ENCODE measurements at regions not wholly inside any gene's neighbourhood (a gene's known extent, or its start where the extent isn't known, plus 50 kb on each side); places are given as distances from the start of the nearest gene placed in this dataset.
"Not testable (repeated sequence)": the region's sequence is repeated elsewhere in the genome, so short reads cannot be mapped to it uniquely, and the experiment has no call there.

DNA sequence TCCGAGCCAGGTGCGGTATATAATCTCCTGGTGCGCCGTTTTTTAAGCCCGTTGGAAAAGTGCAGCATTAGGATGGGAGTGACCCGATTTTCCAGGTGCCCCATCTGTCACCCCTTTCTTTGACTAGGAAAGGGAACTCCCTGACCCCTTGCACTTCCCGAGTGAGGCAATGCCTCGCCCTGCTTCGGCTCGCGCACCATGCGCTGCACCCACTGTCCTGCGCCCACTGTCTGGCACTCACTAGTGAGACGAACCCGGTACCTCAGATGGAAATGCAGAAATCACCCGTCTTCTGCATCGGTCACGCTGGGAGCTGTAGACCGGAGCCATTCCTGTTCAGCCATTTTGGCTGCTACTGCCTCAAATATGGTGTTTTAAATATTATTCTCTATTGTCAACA, 198.0 kb downstream of the MEIS1 start:
- not testable (repeated sequence) for DNase-seq (ENCODE audit: low spot score)

DNA sequence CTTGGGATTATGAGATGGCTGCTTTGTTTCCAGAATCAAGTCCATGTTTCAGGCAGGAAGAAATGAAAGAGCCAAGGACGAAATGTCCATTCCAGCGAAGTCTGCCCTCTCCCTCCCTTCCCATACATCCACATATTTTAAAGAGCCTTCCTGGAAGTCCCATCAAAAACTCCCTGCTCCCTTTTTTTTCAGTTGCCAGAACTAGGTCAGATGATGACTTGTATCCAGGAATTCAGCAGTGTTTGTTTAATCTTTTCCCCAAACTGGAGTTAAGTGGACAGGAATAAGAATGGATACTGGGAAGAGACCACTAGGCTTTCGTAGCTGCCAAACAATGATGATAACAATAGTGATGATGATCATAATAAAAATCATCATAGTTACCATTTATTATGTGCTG, 198.7 kb downstream of the MEIS1 start:
- DNase-seq (ENCODE audit: low spot score) = no peak

DNA sequence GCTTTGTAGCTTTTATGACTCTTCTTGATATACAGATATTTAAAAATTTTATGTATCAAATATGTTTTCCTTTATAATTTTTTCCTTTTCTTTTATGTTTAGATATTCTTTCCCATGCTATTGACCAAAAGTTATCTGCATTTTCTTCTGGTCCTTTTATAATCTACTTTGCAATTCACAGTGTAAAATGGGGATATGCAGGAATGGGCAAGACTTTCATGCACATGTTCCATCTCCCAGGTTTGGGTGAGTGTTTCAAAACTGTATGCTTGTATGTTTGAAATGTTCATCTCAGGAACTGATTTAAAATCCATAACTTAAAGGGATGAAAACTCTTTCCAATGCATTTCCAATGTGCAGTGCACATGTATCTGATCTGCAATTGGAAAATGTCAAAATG, 199.9 kb downstream of the MEIS1 start:
- DNase-seq (ENCODE audit: low spot score) = no peak

DNA sequence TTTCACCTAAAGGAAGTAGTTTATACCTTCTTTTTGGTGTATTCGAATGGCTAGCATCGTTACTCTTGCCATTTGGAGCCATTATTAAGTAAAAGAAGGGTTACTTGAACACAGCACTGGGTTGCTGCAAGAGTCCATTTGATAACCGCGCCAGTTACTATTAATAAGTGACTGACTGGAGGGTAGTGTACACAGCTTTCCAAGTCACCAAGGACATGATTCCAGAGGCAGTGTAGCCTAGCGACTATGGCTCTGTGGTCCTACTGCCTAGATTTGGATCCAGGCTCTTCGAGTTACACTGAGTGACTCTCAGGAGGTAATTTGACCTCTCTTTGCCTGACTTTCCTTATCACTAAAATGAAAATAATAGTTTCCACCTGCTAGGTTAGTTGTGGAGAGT, 206.8 kb downstream of the MEIS1 start:
- no peak for DNase-seq (ENCODE audit: low spot score)

DNA sequence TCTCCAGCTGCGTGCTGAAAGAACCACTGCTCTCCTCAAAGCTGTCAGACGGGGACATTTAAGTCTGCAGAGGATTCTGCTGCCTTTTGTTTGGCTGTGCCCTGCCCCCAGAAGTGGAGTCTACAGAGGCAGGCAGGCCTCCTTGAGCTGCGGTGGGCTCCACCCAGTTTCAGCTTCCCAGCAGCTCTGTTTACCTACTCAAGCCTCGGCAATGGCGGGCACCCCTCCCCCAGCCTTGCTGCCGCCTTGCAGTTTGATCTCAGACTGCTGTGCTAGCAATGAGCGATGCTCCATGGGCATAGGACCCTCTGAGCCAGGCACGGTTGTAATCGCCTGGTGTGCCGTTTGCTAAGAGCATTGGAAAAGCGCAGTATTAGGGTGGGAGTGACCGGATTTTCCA, 213.2 kb downstream of the MEIS1 start:
- not testable (repeated sequence) for DNase-seq (ENCODE audit: low spot score)

DNA sequence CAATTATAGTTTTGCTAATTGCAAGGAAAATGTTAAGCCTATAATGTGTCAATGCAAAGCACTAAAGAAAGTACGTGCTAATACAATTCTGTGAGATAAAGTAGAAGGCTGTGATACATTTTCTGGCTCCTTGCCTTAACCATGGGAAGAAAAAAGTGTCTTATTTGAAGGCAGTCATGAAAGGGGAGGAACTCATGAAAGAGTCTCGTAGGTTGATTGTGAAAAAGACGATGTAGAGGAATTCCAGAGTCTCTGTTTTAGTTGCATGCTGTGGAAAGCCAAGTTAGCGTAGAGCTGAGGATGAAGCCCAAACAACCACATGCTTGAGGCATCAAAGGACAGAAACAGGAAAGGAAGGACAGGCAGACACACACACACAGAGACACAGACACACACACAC, 214.1 kb downstream of the MEIS1 start:
- no peak for DNase-seq (ENCODE audit: low spot score)

DNA sequence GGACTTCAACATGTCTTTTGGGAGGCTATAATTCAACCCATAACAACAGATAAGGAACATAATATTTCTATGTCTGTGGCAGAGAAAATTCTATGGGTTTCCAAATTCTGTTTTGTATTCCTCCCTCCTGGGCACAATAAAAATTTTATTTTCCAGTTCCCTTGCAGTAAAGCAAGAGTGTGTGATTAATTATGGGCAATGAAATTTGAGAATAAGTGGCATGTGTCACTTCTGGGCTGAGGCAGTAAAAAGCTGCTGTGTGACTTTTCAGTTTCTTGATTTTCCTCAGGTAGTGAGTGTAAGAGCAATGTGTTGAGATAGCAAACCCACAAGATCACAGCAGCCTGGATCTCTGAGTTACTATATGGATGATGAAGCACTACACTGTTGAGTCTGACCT, 216.4 kb downstream of the MEIS1 start:
- no peak for DNase-seq (ENCODE audit: low spot score)

DNA sequence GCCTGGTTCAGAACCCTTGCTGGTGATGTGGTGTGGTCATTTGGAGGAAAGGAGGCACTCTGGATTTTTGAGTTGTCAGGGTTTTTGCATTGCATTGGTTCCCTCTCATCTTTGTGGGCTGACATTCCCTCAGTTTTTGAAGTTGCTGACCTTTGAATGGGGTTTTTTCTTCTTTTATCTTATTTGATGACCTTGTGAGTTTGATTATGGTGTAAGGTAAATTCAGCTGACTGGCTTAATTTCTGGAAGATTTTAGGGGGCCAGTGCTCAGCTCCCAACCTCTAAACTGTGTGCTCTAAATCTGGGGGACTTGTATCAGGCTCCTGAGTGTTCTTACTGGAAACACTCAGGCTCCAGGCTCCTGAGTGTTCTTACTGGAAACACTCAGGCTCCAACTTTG, 225.9 kb downstream of the MEIS1 start:
- DNase-seq (ENCODE audit: low spot score) = no peak

DNA sequence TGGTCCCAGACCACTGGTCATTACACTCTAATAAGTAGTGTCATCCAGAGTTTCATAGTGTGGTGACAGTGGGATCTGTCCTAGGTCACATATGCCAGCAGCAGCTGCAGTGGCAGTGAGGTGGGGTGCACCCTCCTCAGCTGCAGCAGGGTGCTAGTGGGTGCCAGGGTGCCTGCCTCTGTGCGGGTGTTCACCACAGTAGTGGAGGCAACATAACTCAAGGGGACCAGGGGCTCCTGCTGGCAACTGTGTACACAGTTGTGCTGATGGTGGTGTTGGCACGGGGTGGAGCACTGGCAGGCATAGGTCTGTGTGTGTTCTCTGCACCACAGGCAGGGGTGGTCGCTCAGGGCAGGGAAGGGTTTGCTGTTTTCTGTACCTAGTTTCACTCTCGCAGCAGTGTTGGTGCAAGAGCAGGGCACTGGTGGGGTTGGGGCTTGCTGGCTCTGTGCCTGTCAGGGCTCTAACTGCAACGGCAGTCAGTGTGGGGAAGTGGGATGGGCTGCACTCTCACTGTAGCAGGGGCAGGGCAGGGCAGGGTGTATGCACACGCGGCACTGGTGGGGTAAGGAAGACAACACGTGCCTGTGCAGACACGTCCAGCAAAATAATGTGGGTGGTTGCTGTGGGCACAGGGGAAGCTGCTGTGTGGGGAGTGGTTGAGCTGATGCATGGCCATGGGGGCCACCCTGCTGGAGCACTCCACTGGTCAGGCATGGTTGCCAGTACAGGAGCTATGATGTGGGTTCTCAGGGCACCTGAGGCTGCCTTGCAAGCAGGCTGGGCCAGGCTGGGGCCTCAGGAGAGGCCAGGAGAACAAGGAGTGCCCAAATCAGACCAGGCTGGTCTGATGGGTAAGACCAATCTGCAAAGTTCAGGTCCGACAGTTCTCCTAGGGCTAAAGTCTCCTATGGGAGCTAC, 226.6 kb downstream of the MEIS1 start:
- DNase-seq (ENCODE audit: low spot score) = no peak

DNA sequence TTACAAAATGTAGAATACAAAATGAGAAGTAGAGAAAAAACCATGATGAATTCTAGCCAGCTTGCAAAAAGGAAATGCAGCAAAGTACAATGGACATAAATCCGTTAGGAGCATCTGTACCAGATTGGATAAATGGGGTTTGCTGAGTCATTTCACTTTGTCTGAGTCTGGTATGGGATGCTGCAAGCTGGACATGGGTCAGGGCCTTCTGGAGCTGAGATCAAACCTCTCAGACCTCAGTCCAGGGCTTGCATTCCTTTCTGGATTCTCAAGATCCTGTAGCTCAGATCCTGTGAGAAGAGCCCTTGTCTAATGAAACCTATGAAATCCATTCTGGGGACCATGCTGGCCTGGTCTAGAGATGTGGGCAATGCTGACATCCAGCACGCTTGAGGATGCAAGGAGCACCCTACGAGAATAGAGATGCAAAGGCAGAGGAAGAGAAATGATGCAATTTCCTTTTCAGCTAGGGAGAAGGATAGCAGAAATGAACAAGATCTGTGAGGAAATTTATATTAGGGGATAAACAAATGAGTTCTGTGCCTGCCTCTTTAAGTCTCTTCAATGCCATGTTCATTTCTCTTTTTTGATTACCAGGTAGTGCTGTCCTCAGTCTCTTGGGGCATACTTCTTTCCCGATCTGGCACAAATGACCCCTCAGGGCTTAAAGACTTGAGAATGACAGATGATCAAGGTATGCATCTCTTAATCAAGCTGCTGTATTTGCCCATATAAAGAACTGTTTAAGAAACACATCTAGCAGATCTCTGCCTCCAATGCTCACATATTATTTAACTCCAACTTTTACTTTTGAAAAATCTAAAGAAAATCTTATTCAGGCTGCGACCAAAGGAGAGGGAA, 230.4 kb downstream of the MEIS1 start:
- no peak for DNase-seq (ENCODE audit: low spot score)

DNA sequence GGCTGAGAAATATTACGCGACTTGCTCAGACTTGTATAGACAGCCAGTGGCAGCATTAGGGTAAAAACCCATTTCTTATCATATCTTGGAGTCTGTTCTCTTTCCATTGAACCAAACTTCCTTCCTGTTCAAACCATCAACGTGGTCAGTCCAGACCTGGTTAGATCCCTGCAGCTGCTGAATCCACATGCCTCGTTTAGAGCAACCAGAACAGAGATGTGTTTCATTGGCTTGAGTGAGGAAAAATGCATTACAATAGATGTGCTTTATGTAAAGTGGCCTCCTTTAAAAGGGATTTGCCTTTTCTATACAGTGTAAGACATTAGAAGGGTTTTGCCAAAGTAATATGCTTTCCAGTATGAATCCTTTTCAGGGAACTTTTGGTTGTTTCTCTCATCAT, 232.4 kb downstream of the MEIS1 start:
- no peak for DNase-seq (ENCODE audit: low spot score)

DNA sequence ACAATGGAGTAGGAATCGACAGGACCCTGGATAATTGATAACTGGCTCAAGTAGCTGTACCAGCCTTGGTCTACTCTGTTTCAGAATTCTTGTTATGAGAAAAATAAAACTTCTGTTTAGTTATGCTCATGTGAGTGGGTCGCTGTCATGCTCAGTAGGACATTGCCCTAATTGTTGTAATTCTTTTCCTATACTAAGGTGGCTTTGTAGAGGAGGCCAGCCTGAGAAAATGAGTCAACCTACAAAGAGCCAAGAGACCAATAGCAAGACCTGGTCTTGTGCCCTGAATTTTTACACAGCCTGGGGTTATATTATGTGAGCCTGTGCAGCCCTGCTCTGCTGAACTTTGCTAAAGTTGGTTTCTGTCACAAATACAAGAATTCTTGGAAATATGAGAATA, 238.4 kb downstream of the MEIS1 start:
- no peak for DNase-seq (ENCODE audit: low spot score)

DNA sequence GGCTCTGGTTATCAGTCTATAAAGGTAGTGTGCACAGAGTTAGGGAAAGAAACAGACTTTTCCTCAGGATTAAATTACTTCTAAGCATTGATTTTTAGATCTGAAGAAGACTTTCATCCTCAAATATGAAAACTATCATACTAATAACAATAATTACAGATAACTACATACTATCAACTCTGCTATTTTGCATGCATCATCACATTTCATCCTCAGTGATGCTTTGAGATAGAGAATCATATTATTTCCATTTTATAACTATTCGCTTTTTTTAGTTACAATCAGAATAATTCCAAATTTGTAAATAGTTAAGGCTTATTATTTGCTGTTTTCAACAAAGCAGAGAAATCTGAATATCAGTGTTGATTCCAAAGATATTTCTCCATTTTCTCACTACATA, 239.2 kb downstream of the MEIS1 start:
- DNase-seq (ENCODE audit: low spot score) = no peak

DNA sequence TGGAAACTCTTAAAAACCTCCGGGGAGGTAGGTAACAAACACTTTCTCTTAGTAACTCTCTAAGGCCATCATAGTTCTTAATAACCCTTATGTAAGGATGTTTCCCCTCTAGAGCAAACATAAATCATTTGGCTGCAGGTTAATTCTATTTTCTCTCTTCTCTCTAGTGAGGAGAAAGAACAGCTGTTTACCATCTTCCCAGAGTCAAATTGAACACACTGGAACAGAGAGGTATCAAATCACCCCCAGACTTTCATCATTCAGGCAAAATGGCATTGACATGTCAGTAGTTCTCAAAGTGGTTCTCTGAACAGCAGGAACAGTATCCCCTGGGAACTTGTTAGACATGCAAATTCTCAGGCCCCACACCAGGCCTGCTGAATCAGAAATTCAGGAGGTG, 240.7 kb downstream of the MEIS1 start:
- no peak for DNase-seq (ENCODE audit: low spot score)

DNA sequence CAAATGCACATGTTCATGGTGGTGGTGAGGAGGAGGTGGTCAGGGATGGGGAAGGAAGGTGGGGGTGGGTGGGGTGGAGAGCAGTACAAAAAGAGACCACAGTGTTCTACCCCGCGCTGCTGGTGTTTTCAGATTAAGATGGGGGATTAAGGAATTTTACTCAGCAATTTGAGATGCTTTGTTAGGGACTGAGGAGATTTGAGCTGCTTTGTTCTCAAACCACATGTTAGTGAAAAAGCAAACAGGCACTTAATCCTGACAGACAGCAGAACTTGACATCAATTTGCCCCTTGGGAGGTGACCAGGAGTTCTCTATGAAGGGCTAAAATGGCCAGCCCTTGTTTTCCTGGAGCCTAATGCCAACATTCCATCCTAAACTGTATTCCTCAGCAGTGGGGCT, 244.5 kb downstream of the MEIS1 start:
- DNase-seq (ENCODE audit: low spot score) = no peak

DNA sequence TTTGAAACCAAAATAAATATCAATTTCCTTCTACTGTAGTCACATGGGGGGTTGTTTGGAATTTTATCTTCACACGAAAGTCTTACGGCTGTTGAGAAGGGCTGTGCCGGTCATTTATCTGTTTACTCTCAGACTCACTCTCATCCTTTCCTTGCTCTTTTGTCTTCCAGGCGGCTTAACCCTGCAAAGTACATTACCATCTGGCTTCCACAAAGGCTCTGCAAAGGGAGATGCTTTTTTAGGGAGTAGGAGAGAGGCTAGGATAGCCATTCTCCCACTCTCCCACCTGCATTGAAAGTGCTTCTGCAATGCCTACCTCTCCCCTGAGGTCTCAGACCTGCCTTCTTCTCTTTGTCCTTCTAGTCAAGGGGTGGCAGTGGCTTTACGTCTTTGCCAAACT, 247.6 kb downstream of the MEIS1 start:
- no peak for DNase-seq (ENCODE audit: low spot score)

DNA sequence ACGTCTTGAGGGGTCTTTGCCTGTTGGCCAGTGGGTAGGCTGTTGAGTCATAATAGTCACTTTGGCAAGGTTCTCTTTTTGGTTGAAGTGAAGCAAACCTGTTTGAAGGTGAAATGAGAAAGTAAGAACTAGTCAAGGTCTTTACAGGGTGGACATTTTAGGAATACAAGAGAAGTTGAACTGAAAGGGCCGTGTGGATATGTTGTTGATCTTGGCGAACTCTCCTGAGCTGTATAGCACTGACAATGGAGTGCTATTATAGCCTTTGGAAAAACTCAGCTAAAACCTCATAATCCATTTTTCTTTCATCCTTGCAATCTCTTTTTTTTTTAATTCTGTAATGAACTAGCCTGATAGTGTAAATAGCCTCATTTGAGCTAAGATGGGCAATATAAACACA, 248.1 kb downstream of the MEIS1 start:
- DNase-seq (ENCODE audit: low spot score) = no peak

DNA sequence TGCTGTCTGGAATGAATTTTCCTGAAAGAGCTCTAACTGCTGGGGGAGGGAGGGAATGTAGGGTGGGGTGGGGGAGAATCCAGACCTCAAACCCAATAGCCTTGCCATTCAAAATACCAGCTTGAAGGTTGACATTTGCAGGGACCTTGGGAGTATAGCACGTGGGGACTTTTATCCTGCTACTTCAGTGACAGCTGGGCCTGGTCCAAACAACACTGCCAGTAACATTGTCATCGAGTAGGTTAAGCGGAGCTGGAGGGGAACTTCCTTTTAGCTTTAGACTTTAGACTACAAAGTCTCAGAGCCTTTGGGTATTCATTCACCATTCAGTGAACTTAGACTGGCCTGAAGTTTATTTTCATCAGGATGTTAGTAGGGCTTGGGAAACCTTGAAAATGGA, 248.7 kb downstream of the MEIS1 start:
- no peak for DNase-seq (ENCODE audit: low spot score)

DNA sequence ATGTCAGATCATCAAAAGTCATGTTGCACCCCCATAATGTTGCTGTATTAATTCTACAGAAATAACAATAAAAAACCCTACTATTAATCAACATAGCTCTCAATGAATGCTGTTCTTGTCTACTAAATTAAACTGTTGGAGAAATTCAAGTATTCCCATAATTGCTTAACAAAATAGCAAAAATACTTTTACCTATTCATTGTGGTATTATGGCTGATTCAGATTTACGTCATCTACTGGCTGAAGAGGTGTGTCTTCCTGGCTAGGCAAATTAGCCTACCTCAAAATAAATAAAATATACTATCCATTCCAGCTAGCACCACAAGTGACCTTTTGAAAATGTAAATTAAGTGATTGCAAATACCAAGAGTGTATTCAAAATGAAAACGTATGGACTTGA, 249.4 kb downstream of the MEIS1 start:
- no peak for DNase-seq (ENCODE audit: low spot score)

DNA sequence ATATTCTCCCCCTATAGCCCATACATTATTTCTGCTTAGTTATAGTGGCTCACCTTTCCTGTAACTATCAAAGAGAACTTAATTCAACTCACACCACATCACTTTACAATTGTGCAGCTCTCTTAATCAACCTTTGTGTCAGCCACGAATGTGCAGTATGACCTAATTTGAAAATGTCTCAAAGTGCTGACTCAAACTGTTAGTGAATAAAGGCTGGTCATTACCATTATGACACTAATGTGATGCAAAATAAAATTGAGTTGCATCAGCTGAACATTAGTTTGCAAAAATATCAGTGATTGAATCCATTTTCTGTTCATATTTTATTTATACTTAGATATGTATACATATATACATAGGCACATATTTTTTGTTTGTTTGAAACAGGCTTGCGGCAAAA, 251.8 kb downstream of the MEIS1 start:
- no peak for DNase-seq (ENCODE audit: low spot score)

DNA sequence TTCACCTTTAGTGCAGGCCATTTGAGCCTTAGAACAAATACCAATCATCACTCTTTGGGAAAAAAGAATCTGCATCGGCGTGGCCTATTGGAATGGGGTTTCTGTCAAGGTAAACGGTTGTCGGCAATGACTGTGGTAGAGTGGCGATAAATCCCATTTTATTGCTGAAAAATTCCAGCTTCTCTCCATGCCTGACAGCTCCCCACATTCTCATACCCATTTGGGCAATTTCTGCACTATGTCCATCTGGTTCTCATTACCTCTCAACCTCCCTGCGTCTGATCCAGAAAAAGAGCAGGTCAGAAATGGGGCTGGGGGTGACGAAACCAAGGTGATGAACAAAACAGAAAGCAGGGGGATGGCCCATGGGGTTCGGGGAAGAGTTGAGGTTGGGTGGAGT, 254.0 kb downstream of the MEIS1 start:
- peak; percentile 63 for DNase-seq (ENCODE audit: low spot score)

DNA sequence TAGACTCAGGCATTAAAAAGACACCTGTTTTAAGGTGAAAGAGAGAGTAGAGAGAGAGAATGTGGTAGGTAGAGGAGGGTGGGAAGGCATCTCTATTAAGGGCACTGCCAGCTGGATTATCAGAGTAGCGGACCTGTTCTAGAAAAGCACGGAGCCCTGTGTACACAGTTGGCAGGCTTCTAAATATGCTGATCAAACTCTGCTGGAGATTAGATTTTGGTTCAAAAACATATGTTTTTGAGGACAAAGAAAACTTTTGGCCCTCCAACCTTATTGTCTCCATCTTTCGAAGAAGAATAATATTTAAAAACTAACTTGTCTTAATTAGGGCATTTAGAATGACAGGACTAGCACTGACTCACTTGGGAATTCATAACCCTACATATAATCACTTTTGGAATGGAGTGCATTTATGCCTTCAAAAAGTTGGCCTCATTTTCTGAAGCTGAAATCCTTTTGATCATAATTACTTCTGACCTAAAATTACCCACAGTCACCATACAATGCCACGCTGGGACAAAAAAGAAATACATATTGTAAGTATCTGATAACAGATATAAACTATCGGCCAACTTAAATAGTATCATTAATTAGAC, 254.6 kb downstream of the MEIS1 start:
- peak; percentile 77 for DNase-seq (ENCODE audit: low spot score)

Measured in cerebellar cortex (tissue), 1 donor.